WTC11 (cell line): ENCODE measurements at regions not wholly inside any gene's neighbourhood (a gene's known extent, or its start where the extent isn't known, plus 50 kb on each side); places are given as distances from the start of the nearest gene placed in this dataset.

Experiments
- ATAC-seq: fragments of 200-7000 bp; cut with Tn5 transposase; 2 replicates; pipeline ENCODE4 v1.10.0; 2021; ENCODE audit warnings: mild to moderate bottlenecking, moderate library complexity
- CTCF ChIA-PET: fragments of 300-600 bp; sonication (Branson Sonifier 250); formaldehyde crosslinking; loops from one replicate; lab custom pipeline; 2021; ENCODE audit warnings: antibody characterized with exemption; lab: Charles Lee
- POLR2A ChIA-PET: fragments of 350-600 bp; sonication (Branson Sonifier 250); formaldehyde crosslinking; loops from one replicate; lab custom pipeline; 2021; ENCODE audit warnings: antibody characterized with exemption; lab: Charles Lee
- DNase-seq: peaks from one replicate; pipeline ENCODE4 v3.0.0; 2021; ENCODE audit warnings: low spot score
- H3K27ac Mint-ChIP-seq: 2 replicates; pipeline ENCODE4 v1.8.0; 2021; ENCODE audit warnings: mixed read lengths
- H3K27me3 Mint-ChIP-seq: 2 replicates; pipeline ENCODE4 v1.8.0; 2021; ENCODE audit warnings: low read depth, mild to moderate bottlenecking, moderate library complexity, mixed read lengths
- H3K36me3 Mint-ChIP-seq: 2 replicates; pipeline ENCODE4 v1.8.0; 2021; ENCODE audit warnings: mixed read lengths
- H3K4me1 Mint-ChIP-seq: 2 replicates; pipeline ENCODE4 v1.8.0; 2022; ENCODE audit warnings: mixed read lengths
- H3K4me3 Mint-ChIP-seq: 2 replicates; pipeline ENCODE4 v1.8.0; 2021; ENCODE audit warnings: mild to moderate bottlenecking, moderate library complexity, mixed read lengths
- H3K9me3 Mint-ChIP-seq: 2 replicates; pipeline ENCODE4 v1.8.0; 2021; ENCODE audit warnings: mixed read lengths
- CBFB ChIP-seq: sonication (generic); formaldehyde crosslinking; IDR thresholded peaks from 2 replicates; pipeline ENCODE4 v1.8.1; 2022; ENCODE audit warnings: mild to moderate bottlenecking, low read depth, missing genetic modification reagents
- CDX4 ChIP-seq: fragments of 250-450 bp; sonication (Bioruptor Pico); IDR thresholded peaks from 2 replicates; pipeline ENCODE4 v1.9.0; 2021; ENCODE audit warnings: moderate library complexity, mild to moderate bottlenecking, inconsistent platforms, borderline replicate concordance
- E2F1 ChIP-seq: sonication (generic); formaldehyde crosslinking; IDR thresholded peaks from 2 replicates; pipeline ENCODE4 v1.8.0; 2022; ENCODE audit warnings: mild to moderate bottlenecking, missing genetic modification reagents
- E2F5 ChIP-seq: sonication (generic); formaldehyde crosslinking; IDR thresholded peaks from 2 replicates; pipeline ENCODE4 v1.8.1; 2022; ENCODE audit warnings: mild to moderate bottlenecking, moderate library complexity, missing genetic modification reagents
- ERG ChIP-seq: fragments of 250-450 bp; sonication (Bioruptor Pico); IDR thresholded peaks from 2 replicates; pipeline ENCODE4 v1.8.0; 2021; ENCODE audit warnings: mild to moderate bottlenecking
- ESRRA ChIP-seq: sonication (generic); formaldehyde crosslinking; IDR thresholded peaks from 2 replicates; pipeline ENCODE4 v1.8.1; 2022; ENCODE audit warnings: mild to moderate bottlenecking, missing genetic modification reagents, borderline replicate concordance
- FOXJ3 ChIP-seq: sonication (generic); formaldehyde crosslinking; IDR thresholded peaks from 2 replicates; pipeline ENCODE4 v1.9.0; 2021; ENCODE audit warnings: missing genetic modification reagents, mild to moderate bottlenecking, borderline replicate concordance
- GTF2I ChIP-seq: fragments of 250-450 bp; sonication (Bioruptor Pico); conservative IDR thresholded peaks from 2 replicates; pipeline ENCODE4 v1.4.0; 2021; ENCODE audit warnings: mild to moderate bottlenecking
- HMGXB4 ChIP-seq: sonication (generic); formaldehyde crosslinking; IDR thresholded peaks from 2 replicates; pipeline ENCODE4 v1.8.1; 2023; ENCODE audit warnings: mild to moderate bottlenecking, moderate library complexity, missing genetic modification reagents
- MAX ChIP-seq: sonication (generic); formaldehyde crosslinking; IDR thresholded peaks from 2 replicates; pipeline ENCODE4 v1.8.0; 2022; ENCODE audit warnings: mild to moderate bottlenecking, missing genetic modification reagents
- NFE2L1 ChIP-seq: sonication (generic); formaldehyde crosslinking; IDR thresholded peaks from 2 replicates; pipeline ENCODE4 v1.8.1; 2023; ENCODE audit warnings: missing genetic modification reagents
- NR2C2 ChIP-seq: sonication (generic); formaldehyde crosslinking; IDR thresholded peaks from 2 replicates; pipeline ENCODE4 v1.8.0; 2022; ENCODE audit warnings: mild to moderate bottlenecking, missing genetic modification reagents
- SMAD4 ChIP-seq: sonication (generic); formaldehyde crosslinking; IDR thresholded peaks from 2 replicates; pipeline ENCODE4 v1.8.0; 2022; ENCODE audit warnings: mild to moderate bottlenecking, missing genetic modification reagents
- STAT6 ChIP-seq: sonication (generic); formaldehyde crosslinking; conservative IDR thresholded peaks from 2 replicates; pipeline ENCODE4 v1.8.1; 2023; ENCODE audit warnings: mild to moderate bottlenecking, low read depth, missing genetic modification reagents, moderate library complexity
- TEAD4 ChIP-seq: sonication (generic); formaldehyde crosslinking; IDR thresholded peaks from 2 replicates; pipeline ENCODE4 v1.8.0; 2022; ENCODE audit warnings: mild to moderate bottlenecking, missing genetic modification reagents
- ZBTB43 ChIP-seq: sonication (generic); formaldehyde crosslinking; IDR thresholded peaks from 2 replicates; pipeline ENCODE4 v1.8.1; 2023; ENCODE audit warnings: mild to moderate bottlenecking, missing genetic modification reagents
- ZNF232 ChIP-seq: sonication (generic); formaldehyde crosslinking; IDR thresholded peaks from 2 replicates; pipeline ENCODE4 v1.8.0; 2022; ENCODE audit warnings: mild to moderate bottlenecking, missing genetic modification reagents
- ZNF317 ChIP-seq: sonication (generic); formaldehyde crosslinking; IDR thresholded peaks from 2 replicates; pipeline ENCODE4 v1.8.1; 2023; ENCODE audit warnings: low read depth, mild to moderate bottlenecking, moderate library complexity, missing genetic modification reagents, borderline replicate concordance
- ZNF396 ChIP-seq: fragments of 250-450 bp; sonication (Bioruptor Pico); IDR thresholded peaks from 2 replicates; pipeline ENCODE4 v1.8.0; 2021; ENCODE audit warnings: mild to moderate bottlenecking, moderate library complexity, borderline replicate concordance
- ZNF416 ChIP-seq: fragments of 250-450 bp; sonication (Bioruptor Pico); IDR thresholded peaks from 2 replicates; pipeline ENCODE4 v1.9.0; 2021; ENCODE audit warnings: mild to moderate bottlenecking, inconsistent platforms

- TF ChIP-seq ZNF416 (CRISPR knock-in tag) (no peak), ERG (CRISPR knock-in tag) (no peak)
- Mint-ChIP-seq H3K4me1 (peaks cover 3% of the 10 kb centered on the region), H3K36me3 (no peaks in the 10 kb centered on the region), H3K27ac (no peak overlapping the region), H3K9me3 (peaks cover 13% of the 10 kb centered on the region), H3K4me3 (no peak overlapping the region), H3K27me3 (no peaks in the 10 kb centered on the region; the same call in 1 of the 2 replicates)
- CTCF ChIA-PET = no interaction called here
- DNase-seq (no peak), ATAC-seq (no peak)
- POLR2A ChIA-PET = interaction anchor here (0.5 kb wide), 1 partner anchor 30 kb away, joined by 5 read pairs; no protein-coding TSS in a partner anchor
Measured at GRCh38 chr7:69476416-69476815, 121.9 kb upstream of the AUTS2 start.

GRCh38 chr7:69482676-69483075 is 115.6 kb upstream of the AUTS2 start:
- ChIA-PET POLR2A (no interaction called here), CTCF (no interaction called here)
- no peak for ATAC-seq
- H3K27ac Mint-ChIP-seq = no peak overlapping the region
- no peak for TF ChIP-seq ZNF396 (CRISPR knock-in tag)
- TF ChIP-seq E2F5 = no peak
- no peak for TF ChIP-seq ESRRA (CRISPR knock-in tag)
- TF ChIP-seq NFE2L1 (CRISPR knock-in tag) = no peak
- no peak for TF ChIP-seq E2F1 (CRISPR knock-in tag)
- no peak for TF ChIP-seq FOXJ3 (CRISPR knock-in tag)
- no peak for TF ChIP-seq GTF2I
- TF ChIP-seq ZBTB43 = no peak
- no peak for TF ChIP-seq SMAD4 (CRISPR knock-in tag)
- TF ChIP-seq ZNF232 (CRISPR knock-in tag) = no peak
- TF ChIP-seq NR2C2 = no peak
- no peak for TF ChIP-seq ZNF317 (CRISPR knock-in tag)
- no peak for TF ChIP-seq MAX (CRISPR knock-in tag)
- no peak for TF ChIP-seq CBFB (CRISPR knock-in tag)
- no peak for TF ChIP-seq HMGXB4
- no peak for TF ChIP-seq CDX4 (CRISPR knock-in tag)
- no peak for TF ChIP-seq TEAD4 (CRISPR knock-in tag)
- TF ChIP-seq STAT6 (CRISPR knock-in tag) = no peak
- peaks cover 5% of the 10 kb centered on the region; the same call in 1 of the 2 replicates for H3K9me3 Mint-ChIP-seq
- no peak for DNase-seq
- peaks cover 3% of the 10 kb centered on the region for H3K4me1 Mint-ChIP-seq
- no peaks in the 10 kb centered on the region for H3K36me3 Mint-ChIP-seq
- H3K4me3 Mint-ChIP-seq = no peak overlapping the region
- H3K27me3 Mint-ChIP-seq = peaks cover 7% of the 10 kb centered on the region
